22Rv1 (cell line): ENCODE measurements at regions not wholly inside any gene's neighbourhood (a gene's known extent, or its start where the extent isn't known, plus 50 kb on each side); places are given as distances from the start of the nearest gene placed in this dataset.

Experiments
- ZFX ChIP-seq: fragments of 450-650 bp; IDR thresholded peaks from 2 replicates; pipeline ENCODE4 v1.6.1; 2017; ENCODE audit warnings: antibody characterized with exemption, borderline replicate concordance
- TF ChIP-seq, protein P1 (sequence below): fragments of 450-650 bp; IDR thresholded peaks from 2 replicates; pipeline ENCODE4 v1.5.1; 2017; ENCODE audit warnings: mild to moderate bottlenecking

- TF ChIP-seq, protein P1, sequence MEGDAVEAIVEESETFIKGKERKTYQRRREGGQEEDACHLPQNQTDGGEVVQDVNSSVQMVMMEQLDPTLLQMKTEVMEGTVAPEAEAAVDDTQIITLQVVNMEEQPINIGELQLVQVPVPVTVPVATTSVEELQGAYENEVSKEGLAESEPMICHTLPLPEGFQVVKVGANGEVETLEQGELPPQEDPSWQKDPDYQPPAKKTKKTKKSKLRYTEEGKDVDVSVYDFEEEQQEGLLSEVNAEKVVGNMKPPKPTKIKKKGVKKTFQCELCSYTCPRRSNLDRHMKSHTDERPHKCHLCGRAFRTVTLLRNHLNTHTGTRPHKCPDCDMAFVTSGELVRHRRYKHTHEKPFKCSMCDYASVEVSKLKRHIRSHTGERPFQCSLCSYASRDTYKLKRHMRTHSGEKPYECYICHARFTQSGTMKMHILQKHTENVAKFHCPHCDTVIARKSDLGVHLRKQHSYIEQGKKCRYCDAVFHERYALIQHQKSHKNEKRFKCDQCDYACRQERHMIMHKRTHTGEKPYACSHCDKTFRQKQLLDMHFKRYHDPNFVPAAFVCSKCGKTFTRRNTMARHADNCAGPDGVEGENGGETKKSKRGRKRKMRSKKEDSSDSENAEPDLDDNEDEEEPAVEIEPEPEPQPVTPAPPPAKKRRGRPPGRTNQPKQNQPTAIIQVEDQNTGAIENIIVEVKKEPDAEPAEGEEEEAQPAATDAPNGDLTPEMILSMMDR: no peak
- no peak for TF ChIP-seq ZFX
These were observed 206.8 kb downstream of the CAAP1 start for GRCh38 chr9:26685818-26686217.
